ENCODE measurements at regions not wholly inside any gene's neighbourhood (a gene's known extent, or its start where the extent isn't known, plus 50 kb on each side); places are given as distances from the start of the nearest gene placed in this dataset.

GRCh38 chr12:4118601-4119156, 154.9 kb upstream of the CCND2 start:
- Histone ChIP-seq H3K79me1 (ENCODE audit: low read depth, low read length) (no peaks in the 10 kb centered on the region), H3K4me3 (ENCODE audit: low read length in 2 of 2) (no peak overlapping the region), H3K9me3 (replicated peaks in 1 of 2; ENCODE audit: control insufficient read depth in 2 of 2, insufficient read depth in 1 of 2, low read depth in 1 of 2, low read length in 2 of 2) (no peaks in the 10 kb centered on the region), H2AFZ (ENCODE audit: low read length) (no peak overlapping the region), H4K91ac (ENCODE audit: low read depth, low read length, poor library complexity) (no peak overlapping the region), H3K4me2 (ENCODE audit: insufficient read depth, low read length, poor library complexity, severe bottlenecking) (no peak overlapping the region), H2BK5ac (ENCODE audit: low read length) (no peak overlapping the region), H3K36me3 (replicated peaks in 1 of 2; ENCODE audit: control insufficient read depth in 2 of 2, insufficient read depth in 2 of 2, low read length in 2 of 2) (no peaks in the 10 kb centered on the region), H3K27ac (replicated peaks; ENCODE audit: low read length) (no peak overlapping the region), H2AK5ac (ENCODE audit: low read depth, low read length) (no peak overlapping the region), H3K23ac (ENCODE audit: low read depth, low read length, poor library complexity) (no peak overlapping the region), H2BK120ac (ENCODE audit: low read depth, low read length) (no peak overlapping the region), H3K14ac (ENCODE audit: low read length) (no peak overlapping the region), H3K9ac (ENCODE audit: low read depth, low read length, poor library complexity) (no peak overlapping the region), H3K4me1 (ENCODE audit: control insufficient read depth in 2 of 2, insufficient read depth in 1 of 2, low read depth in 1 of 2, low read length in 2 of 2) (peaks cover 2 to 14% of the 10 kb centered on the region in 2 donors), H3K27me3 (ENCODE audit: control insufficient read depth in 3 of 3, insufficient read depth in 3 of 3, low read depth in 1 of 3, low read length in 3 of 3) (no peaks in the 10 kb centered on the region), H3K18ac (ENCODE audit: low read length) (no peak overlapping the region), H4K8ac (ENCODE audit: low read depth, low read length) (no peak overlapping the region), H2BK15ac (ENCODE audit: low read length) (no peak overlapping the region), H2BK12ac (ENCODE audit: low read length) (no peak overlapping the region), H3K4ac (ENCODE audit: low read length) (no peak overlapping the region)
- WGBS, 2 donors (ENCODE audit: extremely low coverage in 2 of 2, insufficient read length in 2 of 2, insufficient replicate concordance in 1 of 2) = no CpG with 5 or more reads among the region's 7 CpGs
- DNase-seq (ENCODE audit: low spot score) = no peak

DNA sequence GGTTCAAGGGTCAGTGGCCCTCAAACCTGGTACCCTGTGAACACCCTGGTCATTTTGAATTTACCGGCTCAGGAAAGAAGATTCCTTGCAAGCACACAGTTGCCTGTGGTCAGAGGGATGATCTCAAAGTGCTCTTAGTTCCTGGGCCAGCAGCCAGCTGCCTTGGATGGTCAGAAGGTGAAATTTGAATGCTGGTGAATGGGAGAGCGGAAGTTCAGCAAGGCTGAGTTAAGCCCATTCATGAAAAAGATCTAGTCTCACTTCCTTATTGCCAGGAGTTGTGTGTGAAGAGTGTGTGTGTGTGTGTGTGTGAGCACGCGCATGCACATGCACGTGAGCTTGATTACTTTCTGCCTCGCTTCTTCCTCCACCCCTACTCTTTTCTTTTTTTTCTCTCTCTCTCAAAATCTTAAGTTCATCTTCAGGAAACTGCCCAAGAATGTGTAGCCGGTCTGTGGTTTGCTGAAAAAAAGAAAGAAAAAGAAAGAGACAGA, 155.5 kb upstream of the CCND2 start:
- H2AK5ac ChIP-seq (ENCODE audit: low read depth, low read length) = no peak overlapping the region
- peak overlapping the region; percentile 27 for H3K18ac ChIP-seq (ENCODE audit: low read length)
- H3K36me3 ChIP-seq (replicated peaks in 1 of 2; ENCODE audit: control insufficient read depth in 2 of 2, insufficient read depth in 2 of 2, low read length in 2 of 2) = no peaks in the 10 kb centered on the region
- no peaks in the 10 kb centered on the region for H3K79me1 ChIP-seq (ENCODE audit: low read depth, low read length)
- H3K9ac ChIP-seq (ENCODE audit: low read depth, low read length, poor library complexity) = no peak overlapping the region
- H2BK12ac ChIP-seq (ENCODE audit: low read length) = no peak overlapping the region
- no peak overlapping the region for H3K4ac ChIP-seq (ENCODE audit: low read length)
- peak overlapping the region; percentile 13 for H2BK15ac ChIP-seq (ENCODE audit: low read length)
- no peak overlapping the region for H3K23ac ChIP-seq (ENCODE audit: low read depth, low read length, poor library complexity)
- no peak for DNase-seq (ENCODE audit: low spot score)
- H3K4me1 ChIP-seq (ENCODE audit: control insufficient read depth in 2 of 2, insufficient read depth in 1 of 2, low read depth in 1 of 2, low read length in 2 of 2) = peaks cover 2 to 14% of the 10 kb centered on the region in 2 donors
- no peak overlapping the region for H3K27ac ChIP-seq (replicated peaks; ENCODE audit: low read length)
- no peak overlapping the region for H3K4me2 ChIP-seq (ENCODE audit: insufficient read depth, low read length, poor library complexity, severe bottlenecking)
- H2BK120ac ChIP-seq (ENCODE audit: low read depth, low read length) = no peak overlapping the region
- no CpG with 5 or more reads among the region's 7 CpGs for WGBS, 2 donors (ENCODE audit: extremely low coverage in 2 of 2, insufficient read length in 2 of 2, insufficient replicate concordance in 1 of 2)
- H4K91ac ChIP-seq (ENCODE audit: low read depth, low read length, poor library complexity) = no peak overlapping the region
- no peaks in the 10 kb centered on the region for H3K9me3 ChIP-seq (replicated peaks in 1 of 2; ENCODE audit: control insufficient read depth in 2 of 2, insufficient read depth in 1 of 2, low read depth in 1 of 2, low read length in 2 of 2)
- H3K4me3 ChIP-seq (ENCODE audit: low read length in 2 of 2) = no peak overlapping the region
- H3K27me3 ChIP-seq (ENCODE audit: control insufficient read depth in 3 of 3, insufficient read depth in 3 of 3, low read depth in 1 of 3, low read length in 3 of 3) = no peaks in the 10 kb centered on the region
- H3K14ac ChIP-seq (ENCODE audit: low read length) = no peak overlapping the region
- no peak overlapping the region for H4K8ac ChIP-seq (ENCODE audit: low read depth, low read length)
- H2AFZ ChIP-seq (ENCODE audit: low read length) = no peak overlapping the region
- H2BK5ac ChIP-seq (ENCODE audit: low read length) = no peak overlapping the region

- no peaks in the 10 kb centered on the region for H3K36me3 ChIP-seq (replicated peaks in 1 of 2; ENCODE audit: control insufficient read depth in 2 of 2, insufficient read depth in 2 of 2, low read length in 2 of 2)
- no peak overlapping the region for H3K4me3 ChIP-seq (ENCODE audit: low read length in 2 of 2)
- no CpG with 5 or more reads among the region's 12 CpGs for WGBS, 2 donors (ENCODE audit: extremely low coverage in 2 of 2, insufficient read length in 2 of 2, insufficient replicate concordance in 1 of 2)
- no peak for DNase-seq (ENCODE audit: low spot score)
- no peak overlapping the region for H2BK120ac ChIP-seq (ENCODE audit: low read depth, low read length)
- no peak overlapping the region for H3K23ac ChIP-seq (ENCODE audit: low read depth, low read length, poor library complexity)
- H4K8ac ChIP-seq (ENCODE audit: low read depth, low read length) = no peak overlapping the region
- H2BK12ac ChIP-seq (ENCODE audit: low read length) = no peak overlapping the region
- H2AK5ac ChIP-seq (ENCODE audit: low read depth, low read length) = peak overlapping the region; percentile 31
- H3K14ac ChIP-seq (ENCODE audit: low read length) = no peak overlapping the region
- no peak overlapping the region for H2AFZ ChIP-seq (ENCODE audit: low read length)
- H4K91ac ChIP-seq (ENCODE audit: low read depth, low read length, poor library complexity) = no peak overlapping the region
- H3K4me1 ChIP-seq (ENCODE audit: control insufficient read depth in 2 of 2, insufficient read depth in 1 of 2, low read depth in 1 of 2, low read length in 2 of 2) = peaks cover 2 to 14% of the 10 kb centered on the region in 2 donors
- H3K79me1 ChIP-seq (ENCODE audit: low read depth, low read length) = no peaks in the 10 kb centered on the region
- H3K4me2 ChIP-seq (ENCODE audit: insufficient read depth, low read length, poor library complexity, severe bottlenecking) = no peak overlapping the region
- H3K27me3 ChIP-seq (ENCODE audit: control insufficient read depth in 3 of 3, insufficient read depth in 3 of 3, low read depth in 1 of 3, low read length in 3 of 3) = no peaks in the 10 kb centered on the region
- peak overlapping the region; percentile 27 for H3K18ac ChIP-seq (ENCODE audit: low read length)
- H3K27ac ChIP-seq (replicated peaks; ENCODE audit: low read length) = no peak overlapping the region
- H3K4ac ChIP-seq (ENCODE audit: low read length) = no peak overlapping the region
- H3K9me3 ChIP-seq (replicated peaks in 1 of 2; ENCODE audit: control insufficient read depth in 2 of 2, insufficient read depth in 1 of 2, low read depth in 1 of 2, low read length in 2 of 2) = no peaks in the 10 kb centered on the region
- peak overlapping the region; percentile 13 for H2BK15ac ChIP-seq (ENCODE audit: low read length)
- no peak overlapping the region for H2BK5ac ChIP-seq (ENCODE audit: low read length)
- no peak overlapping the region for H3K9ac ChIP-seq (ENCODE audit: low read depth, low read length, poor library complexity)
These were observed 156.1 kb upstream of the CCND2 start for GRCh38 chr12:4117386-4118016.

DNA sequence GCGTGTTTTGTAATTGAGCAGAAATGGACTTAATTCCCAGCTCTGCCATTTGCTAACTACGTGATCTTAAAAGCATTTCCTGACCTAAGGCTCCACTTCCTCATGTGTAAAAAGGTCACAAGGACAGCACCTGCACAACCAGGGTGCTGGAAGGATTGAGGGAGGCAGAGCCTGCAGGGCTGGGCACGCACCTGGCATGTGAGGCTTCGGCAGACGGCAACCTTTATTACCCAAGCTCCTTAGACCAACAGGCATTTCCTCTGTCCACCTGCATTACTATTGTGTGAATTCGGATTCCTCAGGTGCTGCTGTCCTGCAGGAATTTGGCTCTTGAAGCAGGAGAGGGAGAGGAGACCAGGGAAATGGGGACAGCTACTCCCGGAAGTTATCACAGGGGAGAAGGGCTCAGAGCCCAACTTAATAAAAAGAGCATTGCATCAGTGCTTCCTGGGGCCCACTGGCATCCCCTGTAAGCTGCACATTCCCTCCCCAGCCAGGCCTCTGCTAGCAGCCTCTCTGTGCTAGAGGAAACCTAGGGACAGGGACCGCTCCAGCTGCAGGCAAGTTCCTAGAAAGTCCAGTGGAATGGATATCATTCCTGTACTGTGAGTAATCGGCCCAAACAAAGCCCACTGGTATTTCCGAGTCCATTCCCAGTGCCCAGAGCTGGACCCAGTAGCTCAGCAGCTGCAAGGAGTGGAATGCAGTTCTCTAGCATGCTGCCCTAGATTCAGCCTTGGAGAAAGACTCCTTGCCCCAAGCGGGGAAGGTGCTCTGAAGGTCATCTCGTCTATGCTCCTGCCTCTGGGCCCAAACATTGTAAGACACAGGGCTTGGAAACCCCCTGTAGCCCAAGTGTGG, 157.1 kb upstream of the CCND2 start:
- Histone ChIP-seq H3K36me3 (replicated peaks in 1 of 2; ENCODE audit: control insufficient read depth in 2 of 2, insufficient read depth in 2 of 2, low read length in 2 of 2) (no peaks in the 10 kb centered on the region), H2BK15ac (ENCODE audit: low read length) (peak overlapping the region; percentile 51), H3K9ac (ENCODE audit: low read depth, low read length, poor library complexity) (peak overlapping the region; percentile 53), H2BK12ac (ENCODE audit: low read length) (no peak overlapping the region), H3K4me1 (ENCODE audit: control insufficient read depth in 2 of 2, insufficient read depth in 1 of 2, low read depth in 1 of 2, low read length in 2 of 2) (peaks cover 2 to 14% of the 10 kb centered on the region in 2 donors), H3K4me3 (ENCODE audit: low read length in 2 of 2) (no peak overlapping the region), H4K8ac (ENCODE audit: low read depth, low read length) (no peak overlapping the region), H2BK120ac (ENCODE audit: low read depth, low read length) (no peak overlapping the region), H3K4me2 (ENCODE audit: insufficient read depth, low read length, poor library complexity, severe bottlenecking) (no peak overlapping the region), H2AFZ (ENCODE audit: low read length) (peak overlapping the region; percentile 48), H3K79me1 (ENCODE audit: low read depth, low read length) (no peaks in the 10 kb centered on the region), H3K27ac (replicated peaks; ENCODE audit: low read length) (no peak overlapping the region), H3K27me3 (ENCODE audit: control insufficient read depth in 3 of 3, insufficient read depth in 3 of 3, low read depth in 1 of 3, low read length in 3 of 3) (peaks cover 0 to 6% (median 0%) of the 10 kb centered on the region in 3 experiments), H3K23ac (ENCODE audit: low read depth, low read length, poor library complexity) (no peak overlapping the region), H3K18ac (ENCODE audit: low read length) (peak overlapping the region; percentile 25), H3K4ac (ENCODE audit: low read length) (no peak overlapping the region), H3K9me3 (replicated peaks in 1 of 2; ENCODE audit: control insufficient read depth in 2 of 2, insufficient read depth in 1 of 2, low read depth in 1 of 2, low read length in 2 of 2) (no peaks in the 10 kb centered on the region), H4K91ac (ENCODE audit: low read depth, low read length, poor library complexity) (no peak overlapping the region), H3K14ac (ENCODE audit: low read length) (no peak overlapping the region), H2BK5ac (ENCODE audit: low read length) (no peak overlapping the region), H2AK5ac (ENCODE audit: low read depth, low read length) (no peak overlapping the region)
- DNase-seq (ENCODE audit: low spot score) = no peak
- no CpG with 5 or more reads among the region's 12 CpGs for WGBS, 2 donors (ENCODE audit: extremely low coverage in 2 of 2, insufficient read length in 2 of 2, insufficient replicate concordance in 1 of 2)
